ENCODE measurements at regions not wholly inside any gene's neighbourhood (a gene's known extent, or its start where the extent isn't known, plus 50 kb on each side); places are given as distances from the start of the nearest gene placed in this dataset.

- Histone ChIP-seq H3K9me3 (no peaks in the 10 kb centered on the region), H3K4me1 (no peaks in the 10 kb centered on the region), H3K36me3 (ENCODE audit: control insufficient read depth, insufficient read depth, low read length) (no peaks in the 10 kb centered on the region), H3K27me3 (replicated peaks; ENCODE audit: control insufficient read depth, insufficient read depth, low read length) (no peaks in the 10 kb centered on the region), H3K4me3 (ENCODE audit: low read depth, low read length) (no peak overlapping the region)
- Mint-ChIP-seq H3K36me3 (ENCODE audit: insufficient read depth, unreplicated experiment) (no peaks in the 10 kb centered on the region), H3K27ac (ENCODE audit: unreplicated experiment) (no peak overlapping the region), H3K9me3 (ENCODE audit: unreplicated experiment) (no peaks in the 10 kb centered on the region), H3K4me3 (ENCODE audit: unreplicated experiment) (no peak overlapping the region), H3K27me3 (ENCODE audit: insufficient read depth, unreplicated experiment) (no peaks in the 10 kb centered on the region), H3K4me1 (ENCODE audit: low read depth, unreplicated experiment) (no peaks in the 10 kb centered on the region)
- no peak for TF ChIP-seq CTCF (IDR thresholded peaks at IDR 0.05; ENCODE audit: insufficient read depth in 1 of 2, low read depth in 1 of 2, low read length in 1 of 2, severe bottlenecking in 1 of 2, unreplicated experiment in 1 of 2)
- POLR2A ChIA-PET, result no interaction called here
- intact Hi-C loops (cut with micrococcal nuclease; ENCODE audit: unreplicated experiment), result no loop called here
- no peak for DNase-seq
- BruUV-seq (replicated peaks), result no TSS peak
- CTCF ChIA-PET, result no interaction called here
Observed at GRCh38 chr1:5191470-5191869, 537.1 kb downstream of the AJAP1 start.

- no peak for TF ChIP-seq CTCF (IDR thresholded peaks at IDR 0.05; ENCODE audit: insufficient read depth in 1 of 2, low read depth in 1 of 2, low read length in 1 of 2, severe bottlenecking in 1 of 2, unreplicated experiment in 1 of 2)
- no peak overlapping the region for H3K4me3 ChIP-seq (ENCODE audit: low read depth, low read length)
- no peaks in the 10 kb centered on the region for H3K36me3 ChIP-seq (ENCODE audit: control insufficient read depth, insufficient read depth, low read length)
- no peaks in the 10 kb centered on the region for H3K9me3 ChIP-seq
- H3K9me3 Mint-ChIP-seq (ENCODE audit: unreplicated experiment), result no peaks in the 10 kb centered on the region
- no peaks in the 10 kb centered on the region for H3K4me1 ChIP-seq
- intact Hi-C loops (cut with micrococcal nuclease; ENCODE audit: unreplicated experiment), result no loop called here
- BruUV-seq (replicated peaks), result no TSS peak
- ChIA-PET CTCF (no interaction called here), POLR2A (no interaction called here)
- peaks cover 3% of the 10 kb centered on the region for H3K27me3 Mint-ChIP-seq (ENCODE audit: insufficient read depth, unreplicated experiment)
- no peak for DNase-seq
- no peak overlapping the region for H3K27ac Mint-ChIP-seq (ENCODE audit: unreplicated experiment)
- no peak overlapping the region for H3K4me3 Mint-ChIP-seq (ENCODE audit: unreplicated experiment)
- H3K4me1 Mint-ChIP-seq (ENCODE audit: low read depth, unreplicated experiment), result no peaks in the 10 kb centered on the region
- no peaks in the 10 kb centered on the region for H3K36me3 Mint-ChIP-seq (ENCODE audit: insufficient read depth, unreplicated experiment)
- no peaks in the 10 kb centered on the region for H3K27me3 ChIP-seq (replicated peaks; ENCODE audit: control insufficient read depth, insufficient read depth, low read length)
Observed at GRCh38 chr1:5189384-5189783, 535.0 kb downstream of the AJAP1 start.

GRCh38 chr1:5165762-5166161 lies 511.4 kb downstream of the AJAP1 start:
- CTCF ChIA-PET, result no interaction called here
- BruUV-seq (replicated peaks), result no TSS peak
- H3K9me3 ChIP-seq, result no peaks in the 10 kb centered on the region
- peaks cover 4% of the 10 kb centered on the region for H3K27me3 Mint-ChIP-seq (ENCODE audit: insufficient read depth, unreplicated experiment)
- no peaks in the 10 kb centered on the region for H3K4me1 ChIP-seq
- H3K27ac Mint-ChIP-seq (ENCODE audit: unreplicated experiment), result no peak overlapping the region
- DNase-seq, result no peak
- TF ChIP-seq CTCF (IDR thresholded peaks at IDR 0.05; ENCODE audit: insufficient read depth in 1 of 2, low read depth in 1 of 2, low read length in 1 of 2, severe bottlenecking in 1 of 2, unreplicated experiment in 1 of 2), result no peak
- POLR2A ChIA-PET, result no interaction called here
- H3K36me3 Mint-ChIP-seq (ENCODE audit: insufficient read depth, unreplicated experiment), result no peaks in the 10 kb centered on the region
- no peaks in the 10 kb centered on the region for H3K27me3 ChIP-seq (replicated peaks; ENCODE audit: control insufficient read depth, insufficient read depth, low read length)
- intact Hi-C loops (cut with micrococcal nuclease; ENCODE audit: unreplicated experiment), result no loop called here
- H3K4me3 ChIP-seq (ENCODE audit: low read depth, low read length), result no peak overlapping the region
- H3K4me3 Mint-ChIP-seq (ENCODE audit: unreplicated experiment), result no peak overlapping the region
- H3K36me3 ChIP-seq (ENCODE audit: control insufficient read depth, insufficient read depth, low read length), result no peaks in the 10 kb centered on the region
- no peaks in the 10 kb centered on the region for H3K4me1 Mint-ChIP-seq (ENCODE audit: low read depth, unreplicated experiment)
- peaks cover 14% of the 10 kb centered on the region for H3K9me3 Mint-ChIP-seq (ENCODE audit: unreplicated experiment)

All from Caco-2 (cell line).